Aorta (tissue), 5 donors: ENCODE measurements at regions not wholly inside any gene's neighbourhood (a gene's known extent, or its start where the extent isn't known, plus 50 kb on each side); places are given as distances from the start of the nearest gene placed in this dataset.
"Not testable (repeated sequence)": the region's sequence is repeated elsewhere in the genome, so short reads cannot be mapped to it uniquely, and the experiment has no call there.

ENCODE experiments used
- ATAC-seq: fragments of 200-7000 bp; cut with Tn5 transposase; one replicate; pipeline ENCODE4 v1.9.1; 2022; ENCODE audit warnings: moderate library complexity; ENCODE audit not compliant: low FRiP score
- DNase-seq, 2 donors: peaks; one replicate each; pipeline ENCODE4 v3.0.0-alpha.2; 2020
- H3K27ac ChIP-seq, 2 donors: one replicate each; pipeline ENCODE4 v1.5.1; 2013; ENCODE audit warnings: low read length in 2 of 2, mild to moderate bottlenecking in 2 of 2, moderate library complexity in 2 of 2, control low read depth in 1 of 2, inconsistent platforms in 1 of 2, low read depth in 1 of 2
- H3K27me3 ChIP-seq, 2 donors: one replicate each; pipeline ENCODE4 v1.6.1; 2013; ENCODE audit warnings: control low read depth in 1 of 2, low read length in 1 of 2, mild to moderate bottlenecking in 1 of 2, moderate library complexity in 1 of 2; ENCODE audit not compliant: insufficient read depth in 2 of 2, control insufficient read depth in 1 of 2
- H3K36me3 ChIP-seq, 2 donors: one replicate each; pipeline ENCODE4 v1.6.1; 2013; ENCODE audit warnings: control low read depth in 1 of 2, low read length in 1 of 2, mild to moderate bottlenecking in 1 of 2; ENCODE audit not compliant: insufficient read depth in 2 of 2, control insufficient read depth in 1 of 2
- H3K4me1 ChIP-seq, 2 donors: one replicate each; pipeline ENCODE4 v1.6.1; 2013; ENCODE audit warnings: low read length in 2 of 2, control low read depth in 1 of 2, mild to moderate bottlenecking in 1 of 2, moderate library complexity in 1 of 2; ENCODE audit not compliant: insufficient read depth in 2 of 2, control insufficient read depth in 1 of 2
- H3K4me3 ChIP-seq, 2 donors: one replicate each; pipeline ENCODE4 v1.5.1; 2013; ENCODE audit warnings: low read length in 2 of 2, control low read depth in 1 of 2, mild to moderate bottlenecking in 1 of 2
- H3K9me3 ChIP-seq: one replicate; pipeline ENCODE4 v1.6.1; 2013; ENCODE audit warnings: mild to moderate bottlenecking, low read length; ENCODE audit not compliant: control insufficient read depth
- WGBS, 2 donors: extraction: QIAGEN DNeasy Blood & Tissue Kit; methylation state at CpG; one replicate each; pipeline ENCODE4 v1.1.7; 2013; 5-methylcytosine and 5-hydroxymethylcytosine counted together
- intact Hi-C, 2 donors: fragments of 100-400 bp; cut with DNase I; formaldehyde crosslinking; loops; one replicate each; pipeline versions ENCODE4 v1.14.2 to v1.15.0; 2022
- donor health status: healthy with polysubstance abuse.
- donor health status: Bipolar disorder and iron deficiency.
- donor health status: DM: no; HTN: no; CAD: no.
- donor health status: DM: no; HTN: no; CAD: no.
- donor health status: DM: yes; HTN: yes; CAD: no.

DNA sequence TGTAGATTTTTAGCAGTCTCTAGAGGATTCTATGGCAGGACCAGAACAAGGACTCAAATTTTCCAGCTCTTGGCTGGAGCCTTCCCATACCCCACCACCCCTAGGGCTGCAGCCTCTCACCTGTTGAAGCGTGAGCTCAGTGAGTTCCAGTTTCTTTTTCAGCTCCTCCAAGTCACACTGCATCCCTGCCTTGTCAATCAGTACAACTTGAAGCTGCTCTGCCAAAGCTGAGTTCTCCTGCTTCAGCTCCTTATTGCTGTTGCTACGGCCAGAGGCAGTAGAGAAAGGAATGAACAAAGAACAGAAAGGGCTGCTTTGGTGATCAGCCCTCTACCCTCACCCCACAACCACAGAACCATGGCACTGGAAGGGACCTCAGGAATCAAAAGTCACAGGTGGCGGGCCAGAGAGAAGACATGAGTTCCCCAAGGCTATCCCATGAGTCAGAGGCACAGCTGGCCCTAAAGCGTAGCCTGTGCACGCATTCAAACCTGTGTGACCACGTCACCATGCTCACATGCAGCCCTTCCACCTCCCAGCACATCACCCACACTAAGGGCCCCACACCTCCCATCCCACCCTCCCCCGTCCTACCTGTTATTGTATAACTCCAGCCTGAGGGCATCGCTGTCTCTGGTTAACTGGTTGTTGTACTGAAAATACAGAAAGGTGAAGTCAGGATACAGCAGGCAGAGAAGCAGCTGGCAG, 83.3 kb upstream of the C2CD4B start:
- Histone ChIP-seq H3K4me3 (no peak overlapping the region), H3K4me1 (no peaks in the 10 kb centered on the region), H3K27me3 (no peaks in the 10 kb centered on the region), H3K36me3 (no peaks in the 10 kb centered on the region), H3K9me3 (no peaks in the 10 kb centered on the region), H3K27ac (no peak overlapping the region)
- intact Hi-C loops: no loop called here
- 86 to 89% methylated on average over 8 of the region's 8 CpGs for WGBS, 2 donors
- ATAC-seq (no peak), DNase-seq (no peak)

DNA sequence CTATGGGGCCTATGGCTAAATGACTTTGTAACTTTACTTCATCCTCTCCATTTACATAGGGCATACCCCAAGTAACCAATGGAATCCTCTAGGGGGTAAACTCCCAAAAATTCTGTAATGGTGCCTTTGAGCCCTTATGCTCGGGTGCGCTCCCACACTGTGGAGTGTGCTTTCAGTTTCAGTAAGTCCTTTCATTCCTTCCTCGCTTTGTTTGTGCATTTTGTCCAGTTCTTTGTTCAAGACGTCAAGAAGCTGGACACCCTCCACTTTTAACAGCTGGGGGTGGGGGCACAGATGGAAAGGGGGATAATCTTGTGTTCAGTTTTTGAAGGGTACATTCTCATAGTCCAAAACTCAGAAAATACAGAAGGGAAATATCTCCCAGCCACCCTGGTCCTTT, 84.4 kb upstream of the C2CD4B start:
- Histone ChIP-seq H3K27me3 (no peaks in the 10 kb centered on the region), H3K9me3 (no peaks in the 10 kb centered on the region), H3K4me1 (no peaks in the 10 kb centered on the region), H3K4me3 (no peak overlapping the region), H3K27ac (no peak overlapping the region), H3K36me3 (no peaks in the 10 kb centered on the region)
- DNase-seq (no peak), ATAC-seq (no peak)
- WGBS, 2 donors: 83 to 88% methylated on average over 4 of the region's 4 CpGs
- intact Hi-C loops: no loop called here

DNA sequence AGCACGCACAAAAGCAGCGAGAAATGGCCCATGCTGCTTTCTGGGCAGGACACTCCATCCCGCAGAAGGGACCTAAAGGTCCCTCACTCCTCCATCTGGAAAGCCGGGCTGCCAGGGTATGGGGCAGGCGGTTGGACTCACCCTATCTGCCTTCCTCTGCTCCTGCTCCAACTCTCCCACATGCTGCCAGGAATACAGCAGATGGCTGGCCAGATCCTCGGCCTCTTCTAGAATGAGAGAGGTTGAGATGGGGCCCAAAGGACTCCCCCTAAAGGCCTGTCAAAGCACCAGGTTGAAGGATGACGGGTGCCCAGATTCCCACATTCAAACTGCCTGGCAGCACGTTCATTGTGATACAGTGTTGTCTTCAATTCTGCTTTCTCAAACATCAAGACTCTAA, 85.1 kb upstream of the C2CD4B start:
- WGBS, 2 donors: 77 to 80% methylated on average over 8 of the region's 8 CpGs
- no peaks in the 10 kb centered on the region for H3K36me3 ChIP-seq
- no peaks in the 10 kb centered on the region for H3K27me3 ChIP-seq
- H3K9me3 ChIP-seq: no peaks in the 10 kb centered on the region
- no peak overlapping the region for H3K27ac ChIP-seq
- DNase-seq: no peak
- H3K4me1 ChIP-seq: no peaks in the 10 kb centered on the region
- intact Hi-C loops: loop anchor here in 1 of 2 donors (10.0 kb wide), 1 partner anchor 175 kb away; no protein-coding TSS in a partner anchor
- no peak for ATAC-seq
- no peak overlapping the region for H3K4me3 ChIP-seq

DNA sequence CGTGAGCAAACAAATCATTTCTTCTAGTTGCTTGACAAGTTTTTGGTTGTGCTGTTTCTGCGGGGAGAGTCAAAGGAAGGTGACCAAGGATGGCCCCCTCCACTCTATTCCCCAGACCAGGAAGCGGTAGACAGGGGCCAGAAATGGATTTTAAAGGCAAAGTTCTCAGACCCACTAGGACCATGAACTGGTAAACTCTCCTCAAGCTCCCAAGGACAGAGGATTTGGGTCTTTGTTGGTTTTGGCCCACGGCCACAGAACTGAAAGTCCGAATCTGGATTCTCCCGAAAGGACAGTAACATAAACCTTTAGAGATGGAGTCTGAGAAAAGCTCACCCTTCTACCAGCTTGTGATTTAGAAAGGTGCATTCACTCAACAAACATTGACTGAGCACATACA, 85.9 kb upstream of the C2CD4B start:
- WGBS, 2 donors: 76 to 80% methylated on average over 6 of the region's 6 CpGs
- no peak overlapping the region for H3K4me3 ChIP-seq
- intact Hi-C loops: loop anchor here in 1 of 2 donors (10.0 kb wide), 1 partner anchor 176 kb away; no protein-coding TSS in a partner anchor
- ATAC-seq (no peak), DNase-seq (no peak)
- no peaks in the 10 kb centered on the region for H3K9me3 ChIP-seq
- H3K27me3 ChIP-seq: no peaks in the 10 kb centered on the region
- no peaks in the 10 kb centered on the region for H3K4me1 ChIP-seq
- H3K36me3 ChIP-seq: no peaks in the 10 kb centered on the region
- H3K27ac ChIP-seq: no peak overlapping the region

DNA sequence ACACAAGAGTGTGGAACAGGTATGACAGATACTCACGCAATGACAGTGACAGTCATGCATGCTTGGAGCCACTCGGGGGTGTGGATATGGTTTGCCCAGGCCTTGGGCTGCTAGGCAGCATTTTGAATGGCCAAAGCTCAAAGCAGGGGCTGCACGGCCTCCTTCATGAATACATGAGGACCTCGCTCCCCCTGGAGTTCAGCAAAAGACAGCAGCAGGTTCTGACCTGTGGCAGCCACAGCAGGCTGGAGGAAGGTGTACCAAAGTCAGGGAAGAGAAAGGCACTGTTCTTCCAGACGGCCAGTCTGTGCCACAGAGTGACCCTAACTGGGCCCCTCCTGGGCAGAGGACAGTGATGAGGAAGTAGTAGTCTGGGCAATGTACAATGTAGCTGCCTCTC, 88.2 kb upstream of the C2CD4B start:
- WGBS, 2 donors: 75 to 77% methylated on average over 5 of the region's 5 CpGs
- DNase-seq (no peak), ATAC-seq (no peak)
- Histone ChIP-seq H3K9me3 (peaks cover 1% of the 10 kb centered on the region), H3K27ac (no peak overlapping the region), H3K4me3 (no peak overlapping the region), H3K27me3 (no peaks in the 10 kb centered on the region), H3K4me1 (no peaks in the 10 kb centered on the region), H3K36me3 (no peaks in the 10 kb centered on the region)
- intact Hi-C loops: loop anchor here in 1 of 2 donors (10.0 kb wide), 1 partner anchor 178 kb away; no protein-coding TSS in a partner anchor

DNA sequence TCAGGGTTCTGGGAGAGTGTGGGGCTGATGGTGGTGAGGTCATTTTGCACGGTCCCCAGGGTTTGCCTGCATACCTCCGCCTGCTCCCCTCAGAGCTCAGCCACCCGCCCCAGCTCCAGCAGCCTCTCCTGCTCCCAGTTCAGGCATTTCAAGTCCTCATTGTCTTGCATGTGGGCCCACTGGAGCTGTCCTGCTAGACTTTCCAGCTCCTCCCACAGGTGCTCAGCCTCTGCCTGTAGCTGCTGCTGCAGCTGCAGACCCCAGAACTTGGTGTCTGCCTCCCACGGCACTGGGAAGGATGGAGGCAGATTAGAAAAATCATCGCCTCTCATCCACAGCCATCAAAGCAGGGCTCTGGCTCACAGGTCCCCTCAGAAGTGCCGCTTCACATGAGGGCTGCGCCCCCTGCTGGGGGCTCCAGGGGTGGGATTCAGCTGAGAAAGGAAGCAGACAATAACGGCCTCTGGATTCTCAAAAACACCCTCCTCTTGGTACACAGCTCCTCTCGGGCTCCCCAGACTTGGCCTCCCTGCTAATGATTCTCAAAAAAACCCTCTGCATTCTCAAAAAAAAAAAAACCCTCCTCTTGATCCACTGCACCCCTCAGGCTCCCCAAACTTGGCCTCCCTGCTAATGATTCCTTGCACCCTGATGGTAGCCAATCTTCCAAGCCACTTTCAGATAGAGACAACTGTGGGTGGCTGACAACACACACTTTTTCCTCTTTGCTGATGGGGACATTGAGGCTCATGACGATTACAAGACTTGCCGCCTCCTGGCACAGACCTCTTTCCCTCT, 89.3 kb upstream of the C2CD4B start:
- Histone ChIP-seq H3K4me3 (no peak overlapping the region), H3K27me3 (no peaks in the 10 kb centered on the region), H3K27ac (no peak overlapping the region), H3K36me3 (no peaks in the 10 kb centered on the region), H3K9me3 (peaks cover 1% of the 10 kb centered on the region), H3K4me1 (no peaks in the 10 kb centered on the region)
- ATAC-seq: no peak
- intact Hi-C loops: loop anchor here in 1 of 2 donors (10.0 kb wide), 1 partner anchor 180 kb away; no protein-coding TSS in a partner anchor
- 32 to 35% methylated on average over 11 of the region's 11 CpGs for WGBS, 2 donors
- DNase-seq: peak; percentile 65 to 87

DNA sequence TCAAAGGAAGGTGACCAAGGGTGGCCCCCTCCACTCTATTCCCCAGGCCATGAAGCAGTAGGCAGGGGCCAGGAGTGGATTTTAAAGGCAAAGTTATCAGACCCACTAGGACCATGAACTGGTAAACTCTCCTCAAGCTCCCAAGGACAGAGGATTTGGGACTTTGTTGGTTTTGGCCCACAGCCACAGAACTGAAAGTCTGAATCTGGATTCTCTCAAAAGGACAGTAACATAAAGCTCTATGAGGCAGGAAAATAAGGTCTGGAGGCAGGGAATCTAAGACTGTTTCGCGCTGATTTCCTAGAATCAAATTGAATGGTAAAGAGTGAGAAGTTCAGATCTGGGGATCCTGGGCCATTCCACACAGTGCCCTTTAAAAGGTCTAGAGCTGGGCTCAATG, 91.3 kb upstream of the C2CD4B start:
- not testable (repeated sequence) for ATAC-seq, H3K9me3 ChIP-seq, DNase-seq, H3K27ac ChIP-seq, H3K4me3 ChIP-seq, H3K36me3 ChIP-seq, H3K4me1 ChIP-seq, H3K27me3 ChIP-seq
- intact Hi-C loops: loop anchor here in 1 of 2 donors (10.0 kb wide), 1 partner anchor 182 kb away; no protein-coding TSS in a partner anchor
- WGBS, 2 donors: 74 to 78% methylated on average over 2 of the region's 2 CpGs

DNA sequence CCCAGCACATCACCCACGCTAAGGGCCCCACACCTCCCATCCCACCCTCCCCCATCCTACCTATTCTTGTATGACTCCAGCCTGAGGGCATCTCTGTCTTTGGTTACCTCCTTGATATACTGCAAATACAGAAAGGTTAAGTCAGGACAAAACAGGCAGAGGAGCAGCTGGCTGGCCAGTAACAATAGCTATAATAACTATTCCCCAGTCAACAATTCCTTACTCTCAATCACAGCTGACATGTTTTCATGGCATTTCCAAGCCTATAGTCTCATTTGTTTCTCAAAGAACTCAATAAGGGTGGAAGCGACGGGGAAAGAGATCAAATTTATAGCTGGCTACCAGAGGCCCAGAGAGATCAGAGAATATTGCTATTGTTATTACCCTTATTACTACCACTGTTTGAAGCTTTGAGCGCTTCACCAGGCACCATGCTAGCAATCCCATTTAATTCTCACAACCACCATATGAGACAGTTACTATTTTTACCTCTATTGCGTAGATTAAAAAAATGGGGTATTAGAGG, 93.0 kb upstream of the C2CD4B start:
- WGBS, 2 donors: 91 to 95% methylated on average over 5 of the region's 5 CpGs
- no peaks in the 10 kb centered on the region for H3K27me3 ChIP-seq
- no peaks in the 10 kb centered on the region for H3K4me1 ChIP-seq
- no peaks in the 10 kb centered on the region for H3K36me3 ChIP-seq
- no peak for DNase-seq
- ATAC-seq: no peak
- intact Hi-C loops: loop anchor here in 1 of 2 donors (10.0 kb wide), 1 partner anchor 183 kb away; no protein-coding TSS in a partner anchor
- H3K4me3 ChIP-seq: no peak overlapping the region
- no peak overlapping the region for H3K27ac ChIP-seq
- peaks cover 12% of the 10 kb centered on the region for H3K9me3 ChIP-seq
